ENCODE measurements at regions not wholly inside any gene's neighbourhood (a gene's known extent, or its start where the extent isn't known, plus 50 kb on each side); places are given as distances from the start of the nearest gene placed in this dataset.

DNA sequence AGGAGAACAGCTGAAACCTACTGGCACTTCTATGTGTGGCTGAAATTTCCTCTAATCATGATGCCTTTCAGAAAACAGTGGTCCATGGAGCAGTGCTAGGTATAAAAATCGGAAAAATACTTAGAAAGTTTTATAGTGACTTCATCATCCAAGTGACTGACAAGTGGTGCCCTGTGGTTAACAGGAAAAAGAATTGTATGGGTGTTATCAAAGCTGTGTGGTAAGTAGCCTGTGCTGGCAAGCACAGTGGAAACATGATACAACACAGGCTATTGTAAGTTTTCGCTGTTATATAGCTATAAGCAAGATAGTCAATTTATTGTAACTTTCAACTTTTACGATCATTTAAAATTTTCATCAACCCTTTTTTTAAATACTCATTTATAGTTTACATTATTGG is 1599.7 kb upstream of the ZEB2 start:
- intact Hi-C loops (cut with DNase I) = no loop called here
- Histone ChIP-seq H3K36me3 (replicated peaks in 1 of 2) (no peaks in the 10 kb centered on the region), H3K27ac (no peak overlapping the region), H3K4me1 (replicated peaks in 1 of 2) (no peaks in the 10 kb centered on the region), H3K9me3 (replicated peaks in 1 of 3) (no peaks in the 10 kb centered on the region), H3K4me3 (no peak overlapping the region), H3K27me3 (no peaks in the 10 kb centered on the region)
- DNase-seq = no peak
- WGBS, 4 donors = 73 to 91% (median 84%) methylated on average over 3 of the region's 3 CpGs
- TF ChIP-seq POLR2A (IDR thresholded peaks at IDR 0.05) = no peak
- no peak for TF ChIP-seq CTCF (IDR thresholded peaks at IDR 0.05)

GRCh38 chr2:146108993-146109392 is 1589.1 kb upstream of the ZEB2 start:
- Histone ChIP-seq H3K4me3 (no peak overlapping the region), H3K9me3 (replicated peaks in 1 of 3) (no peaks in the 10 kb centered on the region), H3K36me3 (replicated peaks in 1 of 2) (no peaks in the 10 kb centered on the region), H3K27me3 (no peaks in the 10 kb centered on the region), H3K27ac (no peak overlapping the region), H3K4me1 (replicated peaks in 1 of 2) (no peaks in the 10 kb centered on the region)
- TF ChIP-seq CTCF (IDR thresholded peaks at IDR 0.05) (no peak), POLR2A (IDR thresholded peaks at IDR 0.05) (no peak)
- 65 to 93% (median 87%) methylated on average over 3 of the region's 3 CpGs; no CpG with 5 or more reads in 1 of the 4 donors for WGBS, 4 donors
- intact Hi-C loops (cut with DNase I) = no loop called here
- DNase-seq = no peak

- intact Hi-C loops (cut with DNase I) = no loop called here
- no peak overlapping the region for H3K4me3 ChIP-seq
- H3K27ac ChIP-seq = no peak overlapping the region
- no peaks in the 10 kb centered on the region for H3K27me3 ChIP-seq
- H3K9me3 ChIP-seq (replicated peaks in 1 of 3) = peaks cover 0 to 8% (median 0%) of the 10 kb centered on the region in 3 donors
- no peak for DNase-seq
- TF ChIP-seq CTCF (IDR thresholded peaks at IDR 0.05) (no peak), POLR2A (IDR thresholded peaks at IDR 0.05) (no peak)
- H3K36me3 ChIP-seq (replicated peaks in 1 of 2) = no peaks in the 10 kb centered on the region
- 82 to 92% (median 85%) methylated on average over 3 of the region's 3 CpGs for WGBS, 4 donors
- H3K4me1 ChIP-seq (replicated peaks in 1 of 2) = no peaks in the 10 kb centered on the region
Measured at GRCh38 chr2:146094185-146094584, 1574.3 kb upstream of the ZEB2 start.

- WGBS, 4 donors = 51 to 88% (median 60%) methylated on average over 1 of the region's 1 CpG
- no peak overlapping the region for H3K4me3 ChIP-seq
- no peaks in the 10 kb centered on the region for H3K9me3 ChIP-seq (replicated peaks in 1 of 3)
- no peak overlapping the region for H3K27ac ChIP-seq
- TF ChIP-seq POLR2A (IDR thresholded peaks at IDR 0.05) (no peak), CTCF (IDR thresholded peaks at IDR 0.05) (no peak)
- no peaks in the 10 kb centered on the region for H3K36me3 ChIP-seq (replicated peaks in 1 of 2)
- H3K4me1 ChIP-seq (replicated peaks in 1 of 2) = no peaks in the 10 kb centered on the region
- DNase-seq = no peak
- intact Hi-C loops (cut with DNase I) = no loop called here
- H3K27me3 ChIP-seq = no peaks in the 10 kb centered on the region
Measured at GRCh38 chr2:146081459-146081858, 1561.5 kb upstream of the ZEB2 start.
